RPMI8226 (cell line): ENCODE measurements at regions not wholly inside any gene's neighbourhood (a gene's known extent, or its start where the extent isn't known, plus 50 kb on each side); places are given as distances from the start of the nearest gene placed in this dataset.

Experiments
- DNase-seq: peaks from one replicate; pipeline ENCODE4 v3.0.0-alpha.2; 2015

GRCh38 chr3:76842216-76842615 is 197.7 kb upstream of the ROBO2 start:
- DNase-seq, result no peak

GRCh38 chr3:76855451-76855850 is 184.4 kb upstream of the ROBO2 start:
- no peak for DNase-seq

- DNase-seq, result no peak
Observed at GRCh38 chr3:76859596-76859995, 180.3 kb upstream of the ROBO2 start.

GRCh38 chr3:76864355-76864754 is 175.5 kb upstream of the ROBO2 start:
- no peak for DNase-seq

GRCh38 chr3:76866729-76867408 is 173.0 kb upstream of the ROBO2 start:
- no peak for DNase-seq

GRCh38 chr3:76869726-76870384 is 170.0 kb upstream of the ROBO2 start:
- no peak for DNase-seq

- no peak for DNase-seq
Observed at GRCh38 chr3:76871655-76872054, 168.2 kb upstream of the ROBO2 start.

- no peak for DNase-seq
Observed at GRCh38 chr3:76872999-76873398, 166.9 kb upstream of the ROBO2 start.

- DNase-seq, result no peak
Observed at GRCh38 chr3:76873532-76874242, 166.2 kb upstream of the ROBO2 start.

GRCh38 chr3:76879959-76880358 is 159.9 kb upstream of the ROBO2 start:
- DNase-seq, result no peak

GRCh38 chr3:76886761-76887500 is 153.0 kb upstream of the ROBO2 start:
- no peak for DNase-seq

- no peak for DNase-seq
Observed at GRCh38 chr3:76888856-76889255, 151.0 kb upstream of the ROBO2 start.

GRCh38 chr3:76889911-76890310 is 150.0 kb upstream of the ROBO2 start:
- no peak for DNase-seq

GRCh38 chr3:76897076-76897475 is 142.8 kb upstream of the ROBO2 start:
- no peak for DNase-seq

- no peak for DNase-seq
Observed at GRCh38 chr3:76900596-76900995, 139.3 kb upstream of the ROBO2 start.

GRCh38 chr3:76908156-76908555 is 131.7 kb upstream of the ROBO2 start:
- no peak for DNase-seq

- DNase-seq, result no peak
Observed at GRCh38 chr3:76912841-76913383, 127.0 kb upstream of the ROBO2 start.

- no peak for DNase-seq
Observed at GRCh38 chr3:76917436-76917835, 122.5 kb upstream of the ROBO2 start.

GRCh38 chr3:76920511-76920910 is 119.4 kb upstream of the ROBO2 start:
- DNase-seq, result no peak

GRCh38 chr3:76923485-76923884 is 116.4 kb upstream of the ROBO2 start:
- DNase-seq, result no peak

- DNase-seq, result no peak
Observed at GRCh38 chr3:76930712-76931111, 109.2 kb upstream of the ROBO2 start.

GRCh38 chr3:76933245-76933644 is 106.7 kb upstream of the ROBO2 start:
- no peak for DNase-seq

GRCh38 chr3:76938962-76939361 is 100.9 kb upstream of the ROBO2 start:
- no peak for DNase-seq
